Esophagus muscularis mucosa (tissue), 3 donors: ENCODE measurements at regions not wholly inside any gene's neighbourhood (a gene's known extent, or its start where the extent isn't known, plus 50 kb on each side); places are given as distances from the start of the nearest gene placed in this dataset.

Experiments
- POLR2AphosphoS5 ChIP-seq, 2 donors: sonication (generic); formaldehyde crosslinking; IDR thresholded peaks; one replicate each; pipeline ENCODE4 v1.6.1; 2017; ENCODE audit warnings: antibody characterized with exemption in 2 of 2
- TF ChIP-seq, protein P1 (sequence below), 3 experiments: fragments of 200-600 bp in 2 of 3; fragments of 450-650 bp in 1 of 3; sonication (generic) in 2 of 3; IDR thresholded peaks; one replicate each; pipeline ENCODE4 v1.5.1; 2017 to 2019; ENCODE audit warnings: antibody characterized with exemption in 3 of 3, mild to moderate bottlenecking in 2 of 3, moderate library complexity in 1 of 3

DNA sequence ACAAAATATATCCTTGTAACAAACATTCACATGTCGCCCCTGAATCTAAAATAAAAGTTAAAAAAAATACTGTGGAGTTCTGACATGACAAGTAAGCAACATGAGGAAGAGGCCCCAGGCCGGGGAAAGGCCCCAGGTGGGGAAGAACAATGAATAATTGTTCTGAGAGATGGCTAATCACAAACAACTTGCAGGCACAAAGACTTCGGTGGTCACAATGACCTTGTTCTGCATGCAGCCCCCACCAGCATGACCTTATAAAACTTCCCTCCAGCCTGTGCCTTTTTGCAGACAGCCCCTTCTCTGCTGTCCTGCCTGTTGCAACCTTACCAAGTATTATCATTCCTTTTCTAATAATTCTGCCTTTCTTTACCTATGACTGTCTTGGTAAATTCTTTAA is 95.7 kb upstream of the MYLIP start:
- TF ChIP-seq, protein P1, sequence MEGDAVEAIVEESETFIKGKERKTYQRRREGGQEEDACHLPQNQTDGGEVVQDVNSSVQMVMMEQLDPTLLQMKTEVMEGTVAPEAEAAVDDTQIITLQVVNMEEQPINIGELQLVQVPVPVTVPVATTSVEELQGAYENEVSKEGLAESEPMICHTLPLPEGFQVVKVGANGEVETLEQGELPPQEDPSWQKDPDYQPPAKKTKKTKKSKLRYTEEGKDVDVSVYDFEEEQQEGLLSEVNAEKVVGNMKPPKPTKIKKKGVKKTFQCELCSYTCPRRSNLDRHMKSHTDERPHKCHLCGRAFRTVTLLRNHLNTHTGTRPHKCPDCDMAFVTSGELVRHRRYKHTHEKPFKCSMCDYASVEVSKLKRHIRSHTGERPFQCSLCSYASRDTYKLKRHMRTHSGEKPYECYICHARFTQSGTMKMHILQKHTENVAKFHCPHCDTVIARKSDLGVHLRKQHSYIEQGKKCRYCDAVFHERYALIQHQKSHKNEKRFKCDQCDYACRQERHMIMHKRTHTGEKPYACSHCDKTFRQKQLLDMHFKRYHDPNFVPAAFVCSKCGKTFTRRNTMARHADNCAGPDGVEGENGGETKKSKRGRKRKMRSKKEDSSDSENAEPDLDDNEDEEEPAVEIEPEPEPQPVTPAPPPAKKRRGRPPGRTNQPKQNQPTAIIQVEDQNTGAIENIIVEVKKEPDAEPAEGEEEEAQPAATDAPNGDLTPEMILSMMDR (IDR thresholded peaks at IDR 0.05) = no peak
- TF ChIP-seq POLR2AphosphoS5 (IDR thresholded peaks at IDR 0.05) = no peak
